SK-N-MC (cell line): ENCODE measurements at regions not wholly inside any gene's neighbourhood (a gene's known extent, or its start where the extent isn't known, plus 50 kb on each side); places are given as distances from the start of the nearest gene placed in this dataset.

Source experiments
- DNase-seq: peaks from one replicate; pipeline ENCODE4 v3.0.0-alpha.2; 2011; ENCODE audit warnings: low read depth, low spot score
- H3K27ac ChIP-seq: fragments of 200-600 bp; sonication (generic); 2 replicates; pipeline ENCODE4 v1.5.1; 2016; ENCODE audit warnings: mixed run types
- H3K36me3 ChIP-seq: fragments of 200-600 bp; sonication (generic); 2 replicates; pipeline ENCODE4 v1.6.1; 2017; ENCODE audit warnings: antibody characterized with exemption, low read length, mixed read lengths; ENCODE audit not compliant: insufficient read depth
- H3K4me3 ChIP-seq: fragments of 200-600 bp; sonication (generic); 2 replicates; pipeline ENCODE4 v1.5.1; 2016
- H3K9ac ChIP-seq: fragments of 200-600 bp; sonication (generic); 2 replicates; pipeline ENCODE4 v1.8.0; 2017; ENCODE audit warnings: mixed run types, mixed read lengths; ENCODE audit not compliant: insufficient read length
- H3K9me3 ChIP-seq: fragments of 200-600 bp; sonication (generic); 2 replicates; pipeline ENCODE4 v1.6.1; 2017; ENCODE audit warnings: low read depth, mild to moderate bottlenecking, antibody characterized with exemption, low read length, moderate library complexity, mixed read lengths
- EZH2 ChIP-seq: fragments of 200-600 bp; sonication (generic); IDR thresholded peaks from one replicate; pipeline ENCODE4 v1.6.1; 2017; ENCODE audit warnings: antibody characterized with exemption
- FOXP2 ChIP-seq: optimal IDR thresholded peaks from 2 replicates; pipeline ENCODE3; 2011; ENCODE audit warnings: mild to moderate bottlenecking, moderate library complexity; ENCODE audit not compliant: insufficient read depth; ENCODE audit errors: extremely low read length, control extremely low read depth
- POLR2AphosphoS5 ChIP-seq: IDR thresholded peaks from 2 replicates; pipeline ENCODE4 v1.6.1; 2012; ENCODE audit warnings: mild to moderate bottlenecking, low read depth, low read length, borderline replicate concordance

DNA sequence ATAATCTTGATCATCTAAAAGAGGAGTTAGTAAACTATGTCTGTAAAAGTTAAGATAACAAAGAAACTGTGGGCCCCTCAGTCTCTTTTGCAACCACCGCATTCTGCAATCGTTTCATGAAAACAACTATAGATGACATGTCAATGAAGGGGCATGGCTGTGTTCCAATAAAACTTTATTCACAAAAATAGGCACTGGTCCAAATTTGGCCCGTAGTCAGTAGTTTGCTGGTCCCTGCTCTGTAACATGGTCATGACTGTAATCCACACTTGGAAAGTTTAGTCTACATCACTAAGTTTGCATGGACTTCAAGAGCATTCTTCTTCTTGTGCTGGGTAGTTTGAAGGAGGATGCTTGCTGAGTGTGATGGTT lies 299.3 kb upstream of the PSMD7 start:
- no peak overlapping the region for H3K4me3 ChIP-seq
- no peak overlapping the region for H3K9ac ChIP-seq
- no peaks in the 10 kb centered on the region for H3K9me3 ChIP-seq
- DNase-seq: no peak
- H3K36me3 ChIP-seq: no peaks in the 10 kb centered on the region
- TF ChIP-seq POLR2AphosphoS5: no peak
- no peak for TF ChIP-seq EZH2
- TF ChIP-seq FOXP2: no peak
- H3K27ac ChIP-seq: no peak overlapping the region

DNA sequence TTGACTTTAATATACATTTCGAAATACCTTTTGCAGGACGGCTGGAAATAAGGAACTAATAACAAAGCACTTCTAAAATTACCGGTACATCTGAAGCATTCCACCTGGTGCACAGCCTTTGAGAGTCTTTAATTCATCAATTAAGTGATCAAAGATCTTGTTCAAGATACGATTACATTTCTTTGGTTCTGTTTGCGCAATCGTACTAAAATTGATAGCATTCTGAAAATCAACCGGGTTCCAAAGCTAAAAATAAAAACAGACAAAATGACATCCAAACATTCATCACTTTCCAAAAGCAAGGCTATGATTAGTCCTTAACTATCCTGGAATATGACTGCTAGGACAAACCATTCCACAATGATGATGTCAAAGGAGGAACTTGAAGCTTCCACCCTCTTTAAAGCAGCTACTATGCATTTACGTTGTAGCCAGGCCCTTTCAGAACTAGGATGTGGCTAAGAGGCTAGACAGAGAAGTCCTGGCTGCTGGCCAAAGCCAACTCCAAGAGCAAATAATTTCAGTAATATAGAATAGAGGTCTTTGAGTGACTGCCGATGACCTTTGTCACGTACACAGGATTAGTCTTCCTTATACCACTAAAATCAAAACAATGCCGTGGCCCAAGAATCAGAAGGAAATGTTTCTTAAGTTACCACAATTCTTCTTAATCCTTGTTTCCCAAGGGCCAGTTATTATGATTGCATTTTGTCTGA lies 299.8 kb upstream of the PSMD7 start:
- DNase-seq: no peak
- TF ChIP-seq EZH2 (no peak), POLR2AphosphoS5 (no peak), FOXP2 (no peak)
- Histone ChIP-seq H3K27ac (no peak overlapping the region), H3K36me3 (no peaks in the 10 kb centered on the region), H3K4me3 (no peak overlapping the region), H3K9me3 (no peaks in the 10 kb centered on the region), H3K9ac (no peak overlapping the region)

DNA sequence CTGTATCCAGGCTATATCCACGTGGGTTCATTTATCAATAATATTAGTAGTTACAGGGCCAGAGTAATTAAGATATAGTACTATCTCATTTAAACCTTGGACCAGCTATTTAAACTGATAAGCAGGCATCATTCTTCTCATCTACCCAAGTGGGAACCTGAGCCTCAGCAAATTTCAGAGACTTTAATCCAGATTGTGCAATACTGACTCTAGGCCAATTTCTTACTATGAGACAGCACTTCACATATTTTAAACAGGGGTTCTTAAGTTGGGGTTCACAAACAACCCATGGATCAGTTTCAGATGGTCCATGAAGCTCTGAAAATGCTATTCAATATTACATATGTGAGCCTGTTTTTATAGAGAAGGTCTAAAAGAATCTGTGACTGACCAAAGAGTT lies 302.7 kb upstream of the PSMD7 start:
- H3K36me3 ChIP-seq: no peaks in the 10 kb centered on the region
- H3K27ac ChIP-seq: no peak overlapping the region
- H3K4me3 ChIP-seq: no peak overlapping the region
- DNase-seq: no peak
- no peaks in the 10 kb centered on the region for H3K9me3 ChIP-seq
- no peak overlapping the region for H3K9ac ChIP-seq
- TF ChIP-seq POLR2AphosphoS5 (no peak), EZH2 (no peak), FOXP2 (no peak)

DNA sequence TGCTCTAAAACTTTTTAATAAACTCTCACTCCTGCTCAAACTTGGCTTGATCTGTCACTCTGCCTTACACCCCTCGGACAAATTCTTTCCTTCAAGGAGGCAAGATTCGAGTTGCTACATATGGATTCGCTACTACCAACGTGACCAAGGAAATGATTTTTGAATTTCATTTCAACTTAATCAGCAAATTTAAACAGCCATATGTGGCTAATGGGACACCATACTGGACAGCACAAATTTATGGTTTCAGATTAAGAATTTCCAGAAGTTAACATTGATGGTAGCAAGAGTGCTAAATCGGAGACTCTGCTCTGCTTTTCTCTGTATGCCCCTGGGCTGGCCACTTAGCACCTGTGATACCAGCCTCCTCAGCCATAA lies 318.2 kb upstream of the PSMD7 start:
- DNase-seq: no peak
- Histone ChIP-seq H3K9ac (no peak overlapping the region), H3K36me3 (no peaks in the 10 kb centered on the region), H3K4me3 (no peak overlapping the region), H3K9me3 (no peaks in the 10 kb centered on the region), H3K27ac (no peak overlapping the region)
- TF ChIP-seq FOXP2: no peak
- TF ChIP-seq POLR2AphosphoS5: no peak
- no peak for TF ChIP-seq EZH2

DNA sequence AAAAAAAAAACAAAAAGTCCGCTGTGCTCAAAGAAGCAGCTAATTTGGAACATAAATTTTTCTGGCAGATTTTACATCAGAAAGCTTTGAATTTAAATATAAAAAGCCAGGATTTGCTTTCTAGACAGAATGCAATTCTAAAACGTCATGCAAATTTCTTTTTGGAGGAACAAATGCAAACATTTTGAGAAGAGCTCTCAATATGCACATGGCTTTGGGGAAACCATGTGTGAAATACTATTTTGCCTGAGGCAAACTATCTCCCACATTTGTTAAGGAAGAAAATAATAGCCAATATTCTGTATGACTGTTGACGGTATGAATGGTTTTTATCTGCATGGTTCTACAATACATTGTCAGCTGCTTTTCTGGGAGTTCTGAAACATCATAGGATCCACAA lies 320.0 kb upstream of the PSMD7 start:
- H3K36me3 ChIP-seq: no peaks in the 10 kb centered on the region
- TF ChIP-seq EZH2: no peak
- TF ChIP-seq FOXP2: no peak
- no peak for TF ChIP-seq POLR2AphosphoS5
- no peaks in the 10 kb centered on the region for H3K9me3 ChIP-seq
- H3K27ac ChIP-seq: no peak overlapping the region
- no peak for DNase-seq
- H3K4me3 ChIP-seq: no peak overlapping the region
- H3K9ac ChIP-seq: no peak overlapping the region

DNA sequence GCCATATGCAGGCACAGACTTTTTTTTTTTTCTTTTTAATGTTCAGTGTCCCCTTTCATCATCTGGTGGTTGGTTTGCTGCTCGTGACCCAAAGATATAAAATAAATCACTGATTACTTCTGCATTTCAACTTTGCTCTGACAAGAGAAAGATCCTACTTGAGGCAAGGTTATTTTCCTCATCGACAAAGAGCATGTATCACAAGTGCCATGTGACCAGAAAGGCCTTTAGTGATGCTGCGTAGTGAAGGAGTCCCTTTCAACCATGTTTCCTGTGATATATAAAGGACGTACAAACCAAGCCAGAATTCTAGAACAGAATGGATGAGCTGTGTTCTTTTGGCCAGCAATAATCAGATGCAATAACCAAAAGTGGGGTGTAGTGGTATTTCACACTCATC lies 323.4 kb upstream of the PSMD7 start:
- TF ChIP-seq POLR2AphosphoS5 (no peak), FOXP2 (no peak), EZH2 (no peak)
- no peak overlapping the region for H3K9ac ChIP-seq
- H3K4me3 ChIP-seq: no peak overlapping the region
- H3K36me3 ChIP-seq: no peaks in the 10 kb centered on the region
- no peak overlapping the region for H3K27ac ChIP-seq
- no peak for DNase-seq
- no peaks in the 10 kb centered on the region for H3K9me3 ChIP-seq

DNA sequence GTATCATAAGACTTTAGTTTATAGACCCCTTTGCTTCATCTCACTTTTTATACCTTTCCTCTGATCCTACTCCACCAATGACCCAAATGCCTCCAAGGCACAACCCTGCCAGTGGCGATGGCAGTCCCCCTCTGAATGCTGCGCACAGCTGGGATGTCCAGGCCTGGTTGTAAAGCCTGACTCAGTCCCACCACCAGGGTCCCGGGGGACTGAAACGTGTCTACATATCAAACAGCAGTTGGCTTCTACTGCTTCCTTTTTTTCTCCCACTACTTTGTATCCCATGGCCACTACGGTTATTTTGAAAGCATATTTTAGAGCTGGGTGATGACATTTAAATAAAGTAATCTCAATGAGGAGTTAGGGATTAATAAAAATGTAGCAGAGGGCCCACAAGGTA lies 329.8 kb upstream of the PSMD7 start:
- Histone ChIP-seq H3K27ac (no peak overlapping the region), H3K9me3 (no peaks in the 10 kb centered on the region), H3K4me3 (no peak overlapping the region), H3K36me3 (no peaks in the 10 kb centered on the region), H3K9ac (no peak overlapping the region)
- DNase-seq: no peak
- no peak for TF ChIP-seq POLR2AphosphoS5
- TF ChIP-seq FOXP2: no peak
- TF ChIP-seq EZH2: no peak

DNA sequence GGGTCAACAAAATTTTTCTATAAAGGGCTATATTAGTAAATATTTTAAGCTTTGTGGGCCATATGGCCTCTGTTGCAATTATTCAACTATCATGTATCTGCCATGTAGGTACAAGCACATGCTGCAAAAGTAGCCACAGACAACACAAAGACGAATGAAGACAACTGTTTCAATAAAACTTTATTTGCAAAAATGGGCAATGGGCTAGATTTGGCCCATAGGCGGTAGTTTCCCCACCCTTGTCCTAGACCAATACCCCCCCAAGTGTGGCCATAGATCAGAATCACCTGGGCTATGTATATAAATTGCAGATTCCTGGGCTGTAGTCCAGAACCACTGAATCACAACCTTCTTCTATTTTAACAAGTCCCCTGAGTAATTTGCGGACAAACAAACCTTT lies 331.0 kb upstream of the PSMD7 start:
- Histone ChIP-seq H3K9me3 (no peaks in the 10 kb centered on the region), H3K27ac (no peak overlapping the region), H3K9ac (no peak overlapping the region), H3K36me3 (no peaks in the 10 kb centered on the region), H3K4me3 (no peak overlapping the region)
- TF ChIP-seq EZH2: no peak
- TF ChIP-seq POLR2AphosphoS5: no peak
- no peak for TF ChIP-seq FOXP2
- DNase-seq: no peak
